ENCODE measurements at regions not wholly inside any gene's neighbourhood (a gene's known extent, or its start where the extent isn't known, plus 50 kb on each side); places are given as distances from the start of the nearest gene placed in this dataset.

GRCh38 chr12:108008163-108008905 is 120.8 kb upstream of the WSCD2 start:
- no peak for FAIRE-seq

DNA sequence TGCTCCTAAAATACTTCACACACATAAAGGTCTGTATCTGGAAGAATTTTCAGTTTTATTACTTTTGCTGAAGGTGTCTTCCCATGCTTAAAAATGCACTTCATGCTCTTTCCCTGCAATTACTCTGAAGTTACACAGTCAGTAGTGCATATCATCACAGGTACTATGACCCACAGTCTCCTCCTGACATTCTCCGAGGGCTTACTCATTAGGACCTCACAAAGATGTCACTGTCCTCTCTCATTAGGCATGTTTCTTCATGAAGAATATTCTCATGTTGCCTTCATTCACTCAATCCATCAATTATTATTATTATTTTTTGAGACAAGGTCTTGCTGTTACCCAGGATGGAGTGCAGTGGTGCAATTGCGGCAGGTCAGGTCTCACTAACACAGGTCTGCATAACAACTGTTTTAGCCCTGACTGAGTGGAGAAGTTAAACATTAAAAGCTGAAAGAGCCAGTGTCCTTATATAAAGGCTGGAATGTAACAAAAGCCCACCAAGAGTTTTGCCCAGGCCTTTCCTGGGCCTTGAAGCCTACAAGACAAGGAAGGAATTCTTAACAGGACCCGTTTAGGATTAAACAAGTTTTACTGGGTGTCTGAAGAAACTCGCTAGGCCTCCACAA is 119.5 kb upstream of the WSCD2 start:
- Histone ChIP-seq H3K4me3 (ENCODE audit: low read length in 3 of 3) (no peak overlapping the region), H3K27ac (ENCODE audit: low read depth in 2 of 2, low read length in 2 of 2) (no peak overlapping the region), H3K27me3 (ENCODE audit: control insufficient read depth, insufficient read depth, low read length) (no peaks in the 10 kb centered on the region), H3K4me1 (ENCODE audit: control insufficient read depth in 2 of 3, insufficient read depth in 2 of 3, low read depth in 1 of 3, low read length in 3 of 3) (no peaks in the 10 kb centered on the region), H3K36me3 (ENCODE audit: control insufficient read depth in 2 of 3, insufficient read depth in 3 of 3, low read length in 3 of 3) (no peaks in the 10 kb centered on the region), H3K9ac (ENCODE audit: low read length in 3 of 3) (no peak overlapping the region), H3K9me3 (ENCODE audit: control insufficient read depth in 2 of 3, insufficient read depth in 1 of 3, low read length in 3 of 3) (no peaks in the 10 kb centered on the region)
- no peak for TF ChIP-seq CTCF (IDR thresholded peaks at IDR 0.05; ENCODE audit: borderline replicate concordance, extremely low read depth, insufficient read depth)
- FAIRE-seq, result no peak
- intact Hi-C loops (cut with DNase I), result no loop called here
- DNase-seq, result peak in 3 of 5 donors; percentile 11 to 69 (median 65)

More at GRCh38 chr12:108008163-108008905, 120.8 kb upstream of the WSCD2 start:
- H3K4me1 ChIP-seq (ENCODE audit: control insufficient read depth in 2 of 3, insufficient read depth in 2 of 3, low read depth in 1 of 3, low read length in 3 of 3), result no peaks in the 10 kb centered on the region
- no peak overlapping the region for H3K27ac ChIP-seq (ENCODE audit: low read depth in 2 of 2, low read length in 2 of 2)
- peak in 1 of 5 donors; percentile 60 for DNase-seq
- no peaks in the 10 kb centered on the region for H3K36me3 ChIP-seq (ENCODE audit: control insufficient read depth in 2 of 3, insufficient read depth in 3 of 3, low read length in 3 of 3)
- intact Hi-C loops (cut with DNase I), result no loop called here
- no peak for TF ChIP-seq CTCF (IDR thresholded peaks at IDR 0.05; ENCODE audit: borderline replicate concordance, extremely low read depth, insufficient read depth)
- no peak overlapping the region for H3K4me3 ChIP-seq (ENCODE audit: low read length in 3 of 3)
- H3K9ac ChIP-seq (ENCODE audit: low read length in 3 of 3), result no peak overlapping the region
- H3K9me3 ChIP-seq (ENCODE audit: control insufficient read depth in 2 of 3, insufficient read depth in 1 of 3, low read length in 3 of 3), result no peaks in the 10 kb centered on the region
- H3K27me3 ChIP-seq (ENCODE audit: control insufficient read depth, insufficient read depth, low read length), result no peaks in the 10 kb centered on the region

- Histone ChIP-seq H3K4me3 (ENCODE audit: low read length in 3 of 3) (no peak overlapping the region), H3K9me3 (ENCODE audit: control insufficient read depth in 2 of 3, insufficient read depth in 1 of 3, low read length in 3 of 3) (no peaks in the 10 kb centered on the region), H3K27ac (ENCODE audit: low read depth in 2 of 2, low read length in 2 of 2) (no peak overlapping the region), H3K4me1 (ENCODE audit: control insufficient read depth in 2 of 3, insufficient read depth in 2 of 3, low read depth in 1 of 3, low read length in 3 of 3) (no peaks in the 10 kb centered on the region), H3K9ac (ENCODE audit: low read length in 3 of 3) (no peak overlapping the region), H3K27me3 (ENCODE audit: control insufficient read depth, insufficient read depth, low read length) (no peaks in the 10 kb centered on the region), H3K36me3 (ENCODE audit: control insufficient read depth in 2 of 3, insufficient read depth in 3 of 3, low read length in 3 of 3) (no peaks in the 10 kb centered on the region)
- no peak for TF ChIP-seq CTCF (IDR thresholded peaks at IDR 0.05; ENCODE audit: borderline replicate concordance, extremely low read depth, insufficient read depth)
- no peak for DNase-seq
- intact Hi-C loops (cut with DNase I), result no loop called here
- no peak for FAIRE-seq
These were observed 113.0 kb upstream of the WSCD2 start for GRCh38 chr12:108016022-108016564.

All from kidney (tissue), 13 donors.